SK-N-SH treated with all-trans-retinoic acid at 6 μM for 48 hours (cell line): ENCODE measurements at regions not wholly inside any gene's neighbourhood (a gene's known extent, or its start where the extent isn't known, plus 50 kb on each side); places are given as distances from the start of the nearest gene placed in this dataset.

Experiments used
- PPARA ChIP-seq: fragments of 250-450 bp; sonication (Bioruptor Pico); IDR thresholded peaks from 2 replicates; pipeline ENCODE4 v1.5.0; 2020; ENCODE audit warnings: mild to moderate bottlenecking, borderline replicate concordance
- TOX ChIP-seq: fragments of 250-450 bp; sonication (Bioruptor Pico); IDR thresholded peaks from 2 replicates; pipeline ENCODE4 v1.8.0; 2021; ENCODE audit warnings: mild to moderate bottlenecking, moderate library complexity, borderline replicate concordance
- ZFP30 ChIP-seq: fragments of 450-650 bp; formaldehyde crosslinking; IDR thresholded peaks from 2 replicates; pipeline ENCODE4 v1.5.0; 2022; ENCODE audit warnings: mild to moderate bottlenecking, moderate library complexity
- ZNF8 ChIP-seq: fragments of 450-650 bp; formaldehyde crosslinking; IDR thresholded peaks from 2 replicates; pipeline ENCODE4 v1.5.0; 2020; ENCODE audit warnings: mild to moderate bottlenecking, moderate library complexity
- TF ChIP-seq, protein P1 (sequence below): fragments of 250-450 bp; sonication (Bioruptor Pico); IDR thresholded peaks from 2 replicates; pipeline ENCODE4 v1.5.0; 2020; ENCODE audit warnings: mild to moderate bottlenecking, moderate library complexity

DNA sequence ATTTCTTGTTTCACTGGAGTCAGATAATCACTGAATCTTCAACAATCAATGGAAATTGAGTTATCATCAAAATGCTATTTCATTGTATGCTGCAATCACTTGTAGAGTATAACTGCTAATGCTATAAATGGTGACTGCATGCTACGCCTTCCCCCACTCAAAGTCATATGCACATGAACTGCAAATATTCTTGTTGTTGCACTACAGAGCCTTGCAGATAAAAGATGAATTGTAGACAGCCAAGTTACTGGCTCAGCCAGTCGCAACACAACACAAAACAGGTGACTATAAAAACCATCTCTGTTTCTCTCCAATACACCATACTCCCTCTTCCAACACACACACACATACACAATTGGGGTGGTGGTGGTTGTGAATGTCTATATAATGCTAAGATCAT, 171.0 kb upstream of the HMGA2 start:
- TF ChIP-seq ZFP30 (CRISPR knock-in tag): no peak
- TF ChIP-seq TOX (CRISPR knock-in tag): no peak
- TF ChIP-seq ZNF8 (CRISPR knock-in tag): no peak
- TF ChIP-seq PPARA: no peak
- TF ChIP-seq, protein P1, sequence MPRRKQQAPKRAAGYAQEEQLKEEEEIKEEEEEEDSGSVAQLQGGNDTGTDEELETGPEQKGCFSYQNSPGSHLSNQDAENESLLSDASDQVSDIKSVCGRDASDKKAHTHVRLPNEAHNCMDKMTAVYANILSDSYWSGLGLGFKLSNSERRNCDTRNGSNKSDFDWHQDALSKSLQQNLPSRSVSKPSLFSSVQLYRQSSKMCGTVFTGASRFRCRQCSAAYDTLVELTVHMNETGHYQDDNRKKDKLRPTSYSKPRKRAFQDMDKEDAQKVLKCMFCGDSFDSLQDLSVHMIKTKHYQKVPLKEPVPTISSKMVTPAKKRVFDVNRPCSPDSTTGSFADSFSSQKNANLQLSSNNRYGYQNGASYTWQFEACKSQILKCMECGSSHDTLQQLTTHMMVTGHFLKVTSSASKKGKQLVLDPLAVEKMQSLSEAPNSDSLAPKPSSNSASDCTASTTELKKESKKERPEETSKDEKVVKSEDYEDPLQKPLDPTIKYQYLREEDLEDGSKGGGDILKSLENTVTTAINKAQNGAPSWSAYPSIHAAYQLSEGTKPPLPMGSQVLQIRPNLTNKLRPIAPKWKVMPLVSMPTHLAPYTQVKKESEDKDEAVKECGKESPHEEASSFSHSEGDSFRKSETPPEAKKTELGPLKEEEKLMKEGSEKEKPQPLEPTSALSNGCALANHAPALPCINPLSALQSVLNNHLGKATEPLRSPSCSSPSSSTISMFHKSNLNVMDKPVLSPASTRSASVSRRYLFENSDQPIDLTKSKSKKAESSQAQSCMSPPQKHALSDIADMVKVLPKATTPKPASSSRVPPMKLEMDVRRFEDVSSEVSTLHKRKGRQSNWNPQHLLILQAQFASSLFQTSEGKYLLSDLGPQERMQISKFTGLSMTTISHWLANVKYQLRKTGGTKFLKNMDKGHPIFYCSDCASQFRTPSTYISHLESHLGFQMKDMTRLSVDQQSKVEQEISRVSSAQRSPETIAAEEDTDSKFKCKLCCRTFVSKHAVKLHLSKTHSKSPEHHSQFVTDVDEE (CRISPR knock-in tag): no peak
